PC-9 (cell line): ENCODE measurements at regions not wholly inside any gene's neighbourhood (a gene's known extent, or its start where the extent isn't known, plus 50 kb on each side); places are given as distances from the start of the nearest gene placed in this dataset.

Experiments
- BruUV-seq: library from RNA; stranded (reverse); fragments of 400-500 nt; replicated peaks from 2 replicates; lab custom pipeline; 2021; lab: Mats Ljungman, UMichigan
- CTCF ChIA-PET: fragments of 300-600 bp; sonication (Branson Sonifier 250); formaldehyde crosslinking; loops from one replicate; lab custom pipeline; 2022; ENCODE audit warnings: antibody characterized with exemption; lab: Charles Lee
- POLR2A ChIA-PET: fragments of 300-600 bp; sonication (Branson Sonifier 250); formaldehyde crosslinking; loops from one replicate; lab custom pipeline; 2022; ENCODE audit warnings: antibody characterized with exemption; ENCODE audit not compliant: unreplicated experiment; lab: Charles Lee
- DNase-seq, 2 experiments: peaks; one replicate each; pipeline versions ENCODE4 v3.0.0 to v3.0.0-alpha.2; 2015 to 2022; ENCODE audit warnings: mixed read lengths in 1 of 2
- H2AFZ ChIP-seq: fragments of 200-600 bp; sonication (generic); 2 replicates; pipeline ENCODE4 v1.8.1; 2017; ENCODE audit warnings: antibody characterized with exemption
- H3F3A ChIP-seq: fragments of 200-600 bp; sonication (generic); 2 replicates; pipeline ENCODE4 v1.8.1; 2017; ENCODE audit warnings: antibody characterized with exemption, mild to moderate bottlenecking, low read depth; ENCODE audit not compliant: insufficient read depth
- H3K27ac ChIP-seq: fragments of 200-600 bp; sonication (generic); 2 replicates; pipeline ENCODE4 v1.6.1; 2016; ENCODE audit warnings: mixed run types
- H3K27me3 ChIP-seq: fragments of 200-600 bp; sonication (generic); 2 replicates; pipeline ENCODE4 v1.6.1; 2016; ENCODE audit warnings: low read depth, mixed run types; ENCODE audit not compliant: insufficient read depth
- H3K36me3 ChIP-seq: fragments of 200-600 bp; sonication (generic); 2 replicates; pipeline ENCODE4 v1.6.1; 2016; ENCODE audit warnings: low read depth, mixed run types
- H3K4me1 ChIP-seq: fragments of 200-600 bp; sonication (generic); replicated peaks from 2 replicates; pipeline ENCODE4 v1.6.1; 2016; ENCODE audit warnings: mixed run types; ENCODE audit not compliant: insufficient read depth
- H3K4me2 ChIP-seq: fragments of 200-600 bp; sonication (generic); 2 replicates; pipeline ENCODE4 v1.6.1; 2017; ENCODE audit warnings: mixed run types
- H3K4me3 ChIP-seq: fragments of 200-600 bp; sonication (generic); 2 replicates; pipeline ENCODE4 v1.6.1; 2016; ENCODE audit warnings: mixed run types
- H3K79me2 ChIP-seq: fragments of 200-600 bp; sonication (generic); 2 replicates; pipeline ENCODE4 v1.6.1; 2017; ENCODE audit warnings: low read depth, mixed run types
- H3K9me2 ChIP-seq: fragments of 200-600 bp; sonication (generic); 2 replicates; pipeline ENCODE4 v1.8.1; 2017; ENCODE audit warnings: mild to moderate bottlenecking; ENCODE audit not compliant: insufficient read depth
- H3K9me3 ChIP-seq: fragments of 200-600 bp; sonication (generic); 2 replicates; pipeline ENCODE4 v1.8.1; 2016; ENCODE audit warnings: low read depth; ENCODE audit not compliant: insufficient read depth
- H4K20me1 ChIP-seq: fragments of 200-600 bp; sonication (generic); 2 replicates; pipeline ENCODE4 v1.8.1; 2017; ENCODE audit not compliant: insufficient read depth
- EZH2 ChIP-seq: fragments of 200-600 bp; sonication (generic); IDR thresholded peaks from 2 replicates; pipeline ENCODE4 v1.8.0; 2017; ENCODE audit warnings: antibody characterized with exemption, low read depth
- intact Hi-C: fragments of 100-400 bp; cut with micrococcal nuclease; formaldehyde crosslinking; loops from one replicate; pipeline ENCODE4 v1.10.0; 2022; ENCODE audit not compliant: unreplicated experiment
- TF ChIP-seq, protein P1 (sequence below): fragments of 200-600 bp; sonication (generic); conservative IDR thresholded peaks from 2 replicates; pipeline ENCODE4 v1.6.1; 2017; ENCODE audit warnings: mixed run types, antibody characterized with exemption, mild to moderate bottlenecking, moderate library complexity

DNA sequence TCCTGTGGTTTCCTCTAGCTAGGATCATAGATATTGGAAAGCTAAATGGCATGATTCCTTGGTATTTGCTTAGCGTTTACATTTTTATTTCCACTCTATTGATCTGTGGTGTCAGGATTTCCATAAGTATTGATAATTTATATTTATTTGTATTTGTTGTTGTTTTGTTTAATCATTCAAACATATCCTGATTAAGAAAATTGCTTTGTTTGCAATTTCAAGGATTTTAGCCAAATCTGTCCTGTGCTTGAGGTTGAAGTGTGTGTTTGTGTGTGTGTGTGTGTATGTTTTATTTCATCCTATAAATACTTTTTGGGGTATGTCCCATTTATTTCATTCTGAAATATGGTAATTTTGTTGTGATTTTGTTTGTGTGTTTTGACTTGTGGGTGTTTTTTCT lies 1884.1 kb upstream of the CDH6 start:
- Histone ChIP-seq H3K27ac (no peak overlapping the region), H3K4me2 (no peak overlapping the region), H3K9me2 (peaks cover 4% of the 10 kb centered on the region; the same call in 1 of the 2 replicates), H3K4me3 (no peak overlapping the region), H3K9me3 (no peaks in the 10 kb centered on the region), H3K79me2 (no peaks in the 10 kb centered on the region), H2AFZ (no peak overlapping the region), H3F3A (no peaks in the 10 kb centered on the region), H3K4me1 (no peaks in the 10 kb centered on the region), H3K36me3 (no peaks in the 10 kb centered on the region), H3K27me3 (no peaks in the 10 kb centered on the region), H4K20me1 (no peaks in the 10 kb centered on the region)
- ChIA-PET CTCF (no interaction called here), POLR2A (no interaction called here)
- no peak for TF ChIP-seq EZH2
- TF ChIP-seq, protein P1, sequence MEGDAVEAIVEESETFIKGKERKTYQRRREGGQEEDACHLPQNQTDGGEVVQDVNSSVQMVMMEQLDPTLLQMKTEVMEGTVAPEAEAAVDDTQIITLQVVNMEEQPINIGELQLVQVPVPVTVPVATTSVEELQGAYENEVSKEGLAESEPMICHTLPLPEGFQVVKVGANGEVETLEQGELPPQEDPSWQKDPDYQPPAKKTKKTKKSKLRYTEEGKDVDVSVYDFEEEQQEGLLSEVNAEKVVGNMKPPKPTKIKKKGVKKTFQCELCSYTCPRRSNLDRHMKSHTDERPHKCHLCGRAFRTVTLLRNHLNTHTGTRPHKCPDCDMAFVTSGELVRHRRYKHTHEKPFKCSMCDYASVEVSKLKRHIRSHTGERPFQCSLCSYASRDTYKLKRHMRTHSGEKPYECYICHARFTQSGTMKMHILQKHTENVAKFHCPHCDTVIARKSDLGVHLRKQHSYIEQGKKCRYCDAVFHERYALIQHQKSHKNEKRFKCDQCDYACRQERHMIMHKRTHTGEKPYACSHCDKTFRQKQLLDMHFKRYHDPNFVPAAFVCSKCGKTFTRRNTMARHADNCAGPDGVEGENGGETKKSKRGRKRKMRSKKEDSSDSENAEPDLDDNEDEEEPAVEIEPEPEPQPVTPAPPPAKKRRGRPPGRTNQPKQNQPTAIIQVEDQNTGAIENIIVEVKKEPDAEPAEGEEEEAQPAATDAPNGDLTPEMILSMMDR, result no peak
- no TSS peak for BruUV-seq
- intact Hi-C loops, result no loop called here
- DNase-seq, result no peak

DNA sequence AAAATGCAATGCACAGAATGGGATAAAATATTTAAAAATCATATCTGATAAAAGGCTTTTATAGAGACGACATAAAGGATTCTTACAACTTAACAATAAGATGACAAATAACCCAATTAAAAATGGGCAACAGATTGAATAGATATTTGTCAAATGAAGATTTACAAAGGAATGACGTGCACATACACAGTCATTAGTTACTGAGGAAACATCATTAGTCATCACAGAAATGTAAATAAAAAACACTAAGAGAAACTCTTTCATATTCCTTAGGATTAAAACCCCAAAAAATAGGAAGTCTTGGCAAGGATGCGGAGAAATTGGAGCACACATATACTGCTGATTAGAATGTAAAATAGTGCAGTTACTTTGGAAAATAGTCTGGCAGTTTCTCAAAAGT lies 1886.0 kb upstream of the CDH6 start:
- H3K27ac ChIP-seq, result no peak overlapping the region
- CTCF ChIA-PET, result no interaction called here
- no peak for DNase-seq

GRCh38 chr5:29304545-29304944 lies 1888.9 kb upstream of the CDH6 start:
- ChIA-PET POLR2A (no interaction called here), CTCF (no interaction called here)
- H4K20me1 ChIP-seq, result no peaks in the 10 kb centered on the region
- TF ChIP-seq, protein P1, result no peak
- no peak for TF ChIP-seq EZH2
- H3K9me2 ChIP-seq, result no peaks in the 10 kb centered on the region
- no peak overlapping the region for H3K27ac ChIP-seq
- no peak overlapping the region for H2AFZ ChIP-seq
- no peak for DNase-seq
- H3K4me1 ChIP-seq, result no peaks in the 10 kb centered on the region
- intact Hi-C loops, result no loop called here
- no peak overlapping the region for H3K4me3 ChIP-seq
- H3K4me2 ChIP-seq, result no peak overlapping the region
- BruUV-seq, result no TSS peak
- no peaks in the 10 kb centered on the region for H3K36me3 ChIP-seq
- H3K27me3 ChIP-seq, result no peaks in the 10 kb centered on the region
- no peaks in the 10 kb centered on the region for H3K79me2 ChIP-seq
- no peaks in the 10 kb centered on the region for H3F3A ChIP-seq
- no peaks in the 10 kb centered on the region for H3K9me3 ChIP-seq

More for the DNA sequence above, 1886.0 kb upstream of the CDH6 start:
- Histone ChIP-seq H3K4me2 (no peak overlapping the region), H3K9me3 (no peaks in the 10 kb centered on the region), H3K4me3 (no peak overlapping the region), H3K4me1 (no peaks in the 10 kb centered on the region), H3K9me2 (no peaks in the 10 kb centered on the region; the same call in 1 of the 2 replicates), H3K36me3 (no peaks in the 10 kb centered on the region), H3F3A (no peaks in the 10 kb centered on the region), H3K79me2 (no peaks in the 10 kb centered on the region), H4K20me1 (no peaks in the 10 kb centered on the region), H2AFZ (no peak overlapping the region), H3K27me3 (no peaks in the 10 kb centered on the region)
- TF ChIP-seq, protein P1, result no peak
- no peak for TF ChIP-seq EZH2
- POLR2A ChIA-PET, result no interaction called here
- intact Hi-C loops, result no loop called here
- BruUV-seq, result no TSS peak
